H7 (cell line): ENCODE measurements at regions not wholly inside any gene's neighbourhood (a gene's known extent, or its start where the extent isn't known, plus 50 kb on each side); places are given as distances from the start of the nearest gene placed in this dataset.

ENCODE experiments used
- DNase-seq: peaks from one replicate; pipeline ENCODE4 v3.0.0; 2012
- H3K27me3 ChIP-seq: 2 replicates; pipeline ENCODE4 v1.6.0; 2011; ENCODE audit warnings: mild to moderate bottlenecking, low read length; ENCODE audit not compliant: control insufficient read depth, insufficient read depth
- H3K36me3 ChIP-seq: replicated peaks from 2 replicates; pipeline ENCODE4 v1.5.1; 2011; ENCODE audit warnings: low read length; ENCODE audit not compliant: control insufficient read depth, insufficient read depth
- H3K4me3 ChIP-seq: 2 replicates; pipeline ENCODE4 v1.5.1; 2011; ENCODE audit warnings: low read depth, mild to moderate bottlenecking, control low read depth, low read length, moderate library complexity; ENCODE audit not compliant: insufficient read depth

DNA sequence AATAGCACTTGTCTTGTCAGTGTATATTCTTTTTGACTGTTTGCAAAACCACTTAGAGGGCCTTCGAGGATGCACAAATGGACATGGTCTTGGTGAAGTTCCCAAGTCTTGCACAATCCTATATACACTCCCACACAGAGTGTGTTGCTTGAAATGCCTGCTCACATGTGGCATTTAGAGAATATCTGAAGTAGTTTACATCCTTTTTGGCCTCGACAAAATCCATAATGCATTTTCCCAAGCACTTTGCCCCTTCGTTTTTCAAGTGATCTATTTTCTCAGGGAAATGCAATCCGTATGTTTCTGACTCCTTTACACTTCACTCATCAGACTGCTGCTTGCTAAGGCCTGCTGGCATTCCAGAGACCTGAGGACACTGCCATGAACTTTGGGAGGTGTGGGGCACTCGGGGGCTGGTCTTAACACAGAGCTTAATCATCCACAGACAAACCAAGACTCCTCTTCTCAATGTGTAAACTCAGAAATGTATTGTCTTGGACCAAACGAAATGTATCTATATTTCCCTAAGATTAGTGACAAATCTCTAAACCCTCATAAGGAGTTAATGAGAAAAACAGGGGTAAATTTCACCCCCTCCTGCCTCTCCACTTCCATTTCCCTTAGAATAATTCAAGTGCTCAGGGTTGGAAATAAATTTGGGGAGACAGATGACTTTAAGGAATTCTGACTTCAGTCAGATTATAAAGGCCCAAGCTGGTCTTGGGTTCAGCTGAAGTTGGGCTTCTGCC, 219.3 kb upstream of the APCDD1 start:
- H3K4me3 ChIP-seq = no peak overlapping the region
- DNase-seq = no peak
- no peaks in the 10 kb centered on the region for H3K27me3 ChIP-seq
- no peaks in the 10 kb centered on the region for H3K36me3 ChIP-seq

DNA sequence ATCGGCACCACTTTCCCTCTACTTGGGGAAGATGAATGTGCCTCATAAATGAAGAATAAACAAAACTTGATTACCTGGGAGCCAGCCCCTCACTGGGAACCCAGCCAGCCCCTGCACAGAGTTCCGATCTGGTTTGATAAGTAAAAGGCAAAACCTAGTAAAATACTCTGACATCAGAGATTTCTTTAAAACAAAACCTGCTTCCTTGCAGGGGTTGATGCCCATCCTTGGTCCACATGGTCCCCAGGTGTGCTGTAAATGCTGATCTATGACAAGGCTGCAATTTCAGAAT, 218.8 kb upstream of the APCDD1 start:
- no peak for DNase-seq
- Histone ChIP-seq H3K27me3 (no peaks in the 10 kb centered on the region), H3K36me3 (no peaks in the 10 kb centered on the region), H3K4me3 (no peak overlapping the region)

DNA sequence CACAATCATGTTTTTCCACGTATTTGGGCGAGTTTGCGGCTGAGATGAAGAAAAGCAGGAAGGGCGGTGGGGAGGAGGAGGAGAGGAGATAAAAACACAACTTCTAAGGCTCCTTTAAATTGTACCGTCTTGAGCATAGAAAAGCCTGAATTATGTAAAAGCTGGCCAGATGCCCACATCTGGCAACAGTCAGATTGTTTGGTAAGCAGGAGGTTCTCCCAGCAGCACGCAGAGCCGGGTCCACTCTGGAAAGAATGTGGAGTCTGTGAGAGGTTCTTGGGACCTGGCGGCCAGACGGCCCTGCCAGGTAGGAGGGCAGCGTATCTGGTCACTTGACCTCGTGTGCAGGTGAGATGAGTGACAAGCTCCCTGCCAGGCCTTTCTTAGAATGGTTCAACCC, 215.3 kb upstream of the APCDD1 start:
- DNase-seq = no peak
- Histone ChIP-seq H3K36me3 (no peaks in the 10 kb centered on the region), H3K4me3 (no peak overlapping the region), H3K27me3 (no peaks in the 10 kb centered on the region)

DNA sequence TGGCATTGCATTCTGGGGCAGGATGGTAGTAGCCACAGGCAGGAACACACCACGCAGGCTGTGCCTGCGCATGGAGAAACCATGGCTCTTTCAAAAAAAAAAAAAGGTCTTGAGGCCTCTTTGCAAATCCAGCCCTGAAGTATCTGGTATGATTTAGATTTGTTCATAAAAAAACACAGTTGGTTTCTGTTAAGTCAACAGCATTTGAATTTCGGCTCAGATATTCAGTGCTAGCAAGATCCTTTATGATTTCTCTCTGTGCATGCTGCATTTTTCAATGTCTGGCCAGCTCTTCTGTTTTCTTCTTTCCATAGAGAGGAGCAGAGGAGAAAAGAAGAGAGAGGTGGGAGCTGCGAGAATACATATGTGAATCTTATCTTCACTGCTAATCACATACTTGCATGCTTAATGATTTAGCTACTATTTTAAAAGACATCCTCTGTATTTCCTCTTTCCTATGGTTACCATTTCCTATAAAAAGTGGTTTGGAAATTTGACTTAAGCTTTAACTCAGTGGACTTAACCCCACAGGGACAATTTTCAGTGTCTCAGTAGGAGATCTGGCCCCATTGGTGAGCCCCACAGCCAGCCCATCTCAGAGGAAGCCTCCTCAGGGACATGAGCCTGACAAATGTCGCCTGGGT, 214.3 kb upstream of the APCDD1 start:
- H3K27me3 ChIP-seq = no peaks in the 10 kb centered on the region
- H3K36me3 ChIP-seq = no peaks in the 10 kb centered on the region
- no peak overlapping the region for H3K4me3 ChIP-seq
- DNase-seq = no peak

DNA sequence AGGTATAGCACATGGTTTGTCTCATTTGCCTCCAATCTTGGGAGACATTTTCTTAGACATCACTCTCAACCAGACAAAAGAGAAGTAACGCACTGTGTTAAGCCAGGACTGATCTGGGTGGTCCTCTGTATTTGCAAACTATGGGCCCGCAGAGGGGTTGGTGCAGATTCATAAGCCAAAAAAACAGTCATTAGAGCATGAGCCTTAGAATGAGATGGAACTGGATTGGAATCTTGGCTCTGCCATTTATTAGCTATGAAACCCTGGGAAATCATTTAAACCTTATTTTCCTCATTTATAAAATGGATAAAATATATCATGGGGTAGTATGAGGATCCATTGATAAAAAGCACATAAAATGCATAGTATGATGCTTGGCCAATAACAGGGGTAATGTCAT, 213.5 kb upstream of the APCDD1 start:
- no peaks in the 10 kb centered on the region for H3K36me3 ChIP-seq
- H3K27me3 ChIP-seq = no peaks in the 10 kb centered on the region
- H3K4me3 ChIP-seq = no peak overlapping the region
- DNase-seq = no peak

DNA sequence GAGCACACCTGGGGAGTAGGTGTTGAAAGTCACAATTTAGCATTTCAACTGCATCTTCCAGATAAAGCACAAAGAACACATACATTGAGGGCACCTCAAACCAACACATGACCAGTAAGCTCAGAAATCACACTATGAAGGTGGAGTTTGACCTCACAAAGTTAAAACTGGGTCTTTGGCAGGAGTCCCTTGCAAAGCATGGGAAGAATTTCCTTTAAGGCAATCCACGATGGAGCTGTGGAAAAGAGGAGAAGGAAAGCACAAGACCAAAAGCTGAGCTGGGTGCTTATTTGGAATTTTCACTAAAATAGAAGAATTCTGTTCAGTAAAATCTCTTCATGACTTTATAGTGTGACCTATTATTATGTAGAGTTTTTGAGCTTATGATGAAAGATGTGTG, 212.9 kb upstream of the APCDD1 start:
- DNase-seq = no peak
- Histone ChIP-seq H3K36me3 (no peaks in the 10 kb centered on the region), H3K4me3 (no peak overlapping the region), H3K27me3 (no peaks in the 10 kb centered on the region)

DNA sequence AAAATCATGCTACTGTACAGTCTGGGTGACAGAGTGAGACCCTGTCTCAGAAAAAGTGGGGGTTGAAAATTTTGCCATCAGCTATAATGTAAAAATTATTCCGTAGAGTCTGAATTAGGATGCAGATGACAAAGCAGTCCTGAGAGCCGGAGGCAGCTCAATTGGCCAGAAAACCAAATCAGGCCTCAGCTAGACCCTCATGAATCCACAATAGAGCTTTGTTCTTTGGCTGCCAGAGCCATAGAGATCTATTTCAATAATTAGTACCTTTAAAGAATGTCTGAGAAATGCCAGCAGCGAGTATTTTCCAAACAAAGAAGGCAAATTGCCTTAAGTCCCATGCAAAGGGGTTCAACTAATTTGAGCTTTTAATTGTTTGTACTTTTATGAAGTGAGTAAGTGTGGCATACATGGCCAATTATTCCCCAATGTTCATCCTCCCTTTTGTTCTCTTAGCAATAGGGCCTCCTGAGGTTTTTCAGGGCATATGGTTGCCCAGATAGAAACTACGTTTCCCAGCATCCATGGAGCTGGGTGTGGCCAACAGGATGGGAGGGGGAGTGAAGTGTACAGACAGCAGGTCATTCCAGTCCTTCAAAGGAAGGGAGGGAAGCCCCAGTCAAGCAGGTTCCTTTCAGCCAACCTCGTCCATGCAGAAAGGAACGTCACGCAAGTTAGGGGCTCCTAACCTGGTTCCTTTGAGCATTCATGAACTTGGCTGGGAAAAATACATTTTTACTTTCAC, 211.3 kb upstream of the APCDD1 start:
- peak; percentile 75 for DNase-seq
- no peaks in the 10 kb centered on the region for H3K27me3 ChIP-seq
- no peak overlapping the region for H3K4me3 ChIP-seq
- no peaks in the 10 kb centered on the region for H3K36me3 ChIP-seq

DNA sequence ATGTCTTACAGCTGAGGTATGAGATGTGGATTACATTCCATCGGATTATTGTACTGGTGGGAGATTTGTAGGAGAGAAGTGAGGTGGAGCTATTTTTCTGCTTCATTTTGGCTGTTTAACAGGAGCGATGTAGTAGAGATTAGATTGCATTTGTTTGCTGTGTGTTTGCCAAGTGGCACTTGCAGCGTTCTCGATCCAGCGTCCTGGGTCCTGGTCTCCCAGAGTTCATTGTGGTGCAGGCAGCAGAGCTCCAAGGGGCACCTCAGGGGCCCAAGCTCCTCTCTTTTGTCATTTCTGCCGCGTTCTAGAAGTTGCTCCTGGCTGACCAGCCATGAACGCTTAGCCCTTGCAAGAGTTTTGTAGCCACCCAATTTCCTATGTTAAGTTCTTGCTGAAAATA, 210.1 kb upstream of the APCDD1 start:
- no peak for DNase-seq
- Histone ChIP-seq H3K36me3 (no peaks in the 10 kb centered on the region), H3K4me3 (no peak overlapping the region), H3K27me3 (no peaks in the 10 kb centered on the region)

DNA sequence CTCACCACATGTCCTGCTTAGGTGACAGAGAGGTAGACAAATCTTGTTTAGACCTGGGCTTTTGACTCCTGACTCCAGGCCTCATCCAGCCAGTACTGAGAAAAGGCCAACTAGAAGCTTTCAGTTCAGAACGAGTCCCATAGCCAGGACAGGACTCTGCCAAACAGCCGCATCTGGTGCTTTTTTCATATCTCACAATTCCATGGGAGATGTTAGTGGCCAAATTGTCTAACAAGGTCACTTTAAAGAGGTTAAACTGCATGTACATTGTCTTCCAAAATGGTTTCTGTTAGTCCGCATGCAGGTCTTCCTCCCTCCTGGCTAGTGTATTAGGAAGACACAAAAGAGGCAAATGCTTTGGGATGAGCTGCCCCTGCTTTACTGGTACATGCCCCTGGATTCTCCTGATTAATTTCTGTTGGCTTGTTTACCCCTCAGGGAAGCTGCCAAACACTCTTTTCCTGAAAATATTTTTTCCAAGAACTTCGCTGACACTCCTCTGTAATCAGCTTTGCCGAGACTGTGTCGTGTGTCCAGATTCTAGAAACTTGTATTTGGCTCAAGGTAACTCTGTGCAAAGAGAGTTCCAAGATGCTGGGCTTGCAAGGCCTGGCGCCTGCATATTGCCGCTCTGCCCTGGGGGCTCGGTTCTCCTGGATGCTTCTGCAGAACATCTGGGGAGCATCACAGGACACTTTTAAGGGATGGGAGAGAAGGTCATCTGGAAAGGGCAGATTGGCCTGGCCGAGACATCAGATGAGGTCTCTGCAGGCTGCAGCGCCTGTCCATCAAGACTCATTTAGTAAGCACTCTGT, 209.2 kb upstream of the APCDD1 start:
- H3K4me3 ChIP-seq = no peak overlapping the region
- no peak for DNase-seq
- H3K27me3 ChIP-seq = no peaks in the 10 kb centered on the region
- no peaks in the 10 kb centered on the region for H3K36me3 ChIP-seq

DNA sequence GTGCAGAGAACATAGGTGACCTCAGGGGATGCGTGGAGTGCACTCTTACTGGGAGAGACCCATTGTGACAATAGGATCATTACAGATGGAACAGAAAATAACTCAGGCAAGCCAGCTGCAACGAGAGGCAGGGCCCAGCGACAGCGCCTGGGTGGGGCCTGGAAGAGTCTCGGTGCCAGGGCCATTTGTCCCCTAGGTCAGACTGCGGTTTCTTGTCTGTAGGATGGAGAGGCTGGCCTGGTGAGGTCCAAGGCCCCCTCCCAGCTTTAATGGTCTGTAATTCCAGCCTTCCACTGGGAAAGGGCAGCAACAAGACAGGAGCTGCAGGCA, 208.6 kb upstream of the APCDD1 start:
- DNase-seq = no peak
- Histone ChIP-seq H3K36me3 (no peaks in the 10 kb centered on the region), H3K27me3 (no peaks in the 10 kb centered on the region), H3K4me3 (no peak overlapping the region)

DNA sequence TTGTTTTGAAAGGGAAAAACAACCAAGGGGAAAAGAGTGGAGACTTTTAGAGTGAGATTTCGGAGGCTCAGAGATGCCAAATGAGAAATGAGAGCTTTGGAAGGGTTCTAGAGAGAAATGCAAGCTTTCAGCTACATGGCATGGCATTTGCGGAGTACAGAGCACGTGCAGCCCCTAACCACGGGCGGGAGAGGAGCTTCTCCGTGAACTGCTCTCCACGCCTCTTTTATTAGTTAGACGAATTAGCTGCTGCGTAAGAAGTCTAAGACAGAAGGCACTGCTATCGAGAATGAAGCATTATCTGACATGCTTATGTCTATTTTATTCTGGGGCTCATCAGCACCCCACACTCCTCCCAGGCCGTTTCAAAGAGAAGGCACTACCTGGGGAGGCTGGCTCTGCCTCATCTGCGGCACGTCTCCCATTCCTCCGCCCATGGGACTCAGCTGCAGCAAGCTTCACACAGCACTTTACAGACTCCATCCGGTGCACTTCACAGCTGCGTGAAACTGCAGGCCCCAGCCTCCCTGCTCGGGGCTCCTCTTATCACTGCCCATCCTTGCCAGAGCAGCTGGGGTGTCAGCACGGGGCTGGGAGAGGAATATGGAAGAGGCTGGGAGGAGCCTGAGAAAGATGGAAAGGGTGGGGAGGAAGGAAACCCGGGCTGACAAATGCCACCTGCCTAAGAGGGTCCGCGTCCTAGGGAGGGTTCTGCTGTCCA, 207.3 kb upstream of the APCDD1 start:
- no peaks in the 10 kb centered on the region for H3K36me3 ChIP-seq
- H3K27me3 ChIP-seq = no peaks in the 10 kb centered on the region
- H3K4me3 ChIP-seq = no peak overlapping the region
- DNase-seq = no peak

DNA sequence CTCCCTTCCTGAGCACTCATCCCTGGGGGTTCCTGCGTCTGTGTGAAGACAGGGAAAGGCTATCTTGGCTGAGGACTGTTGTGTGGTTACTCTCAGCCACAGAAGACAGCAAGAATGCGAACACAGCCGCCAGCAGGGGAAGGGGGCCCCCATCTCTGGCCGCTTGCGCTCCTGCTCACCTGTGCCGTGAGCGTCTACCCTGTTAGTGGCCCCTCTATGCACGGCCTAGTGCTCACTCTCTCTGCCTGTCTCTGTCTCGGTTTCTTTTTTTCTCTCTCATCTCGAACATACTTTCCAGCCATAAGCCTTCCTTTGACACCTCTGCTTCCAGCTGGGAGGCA, 206.7 kb upstream of the APCDD1 start:
- Histone ChIP-seq H3K27me3 (no peaks in the 10 kb centered on the region), H3K36me3 (no peaks in the 10 kb centered on the region), H3K4me3 (no peak overlapping the region)
- no peak for DNase-seq

DNA sequence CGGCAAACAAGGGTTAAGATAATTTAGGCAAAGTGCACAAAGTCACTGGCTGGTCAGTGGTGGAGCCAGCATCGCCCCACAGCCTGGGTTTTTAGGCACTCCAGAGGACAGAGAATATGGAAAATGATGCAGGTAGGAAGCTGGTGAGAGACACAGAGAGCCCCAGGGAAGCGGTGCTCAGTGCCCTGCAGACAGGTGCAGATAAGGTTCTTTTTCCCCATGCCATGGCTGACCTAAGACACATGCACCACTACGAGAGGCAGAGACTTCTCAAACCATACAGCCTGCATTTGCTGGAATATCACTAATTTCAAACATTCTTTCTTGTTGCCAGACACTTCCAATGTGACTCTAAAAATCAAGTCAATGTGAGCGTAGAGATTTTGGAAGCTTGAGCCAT, 205.7 kb upstream of the APCDD1 start:
- no peaks in the 10 kb centered on the region for H3K27me3 ChIP-seq
- H3K36me3 ChIP-seq = no peaks in the 10 kb centered on the region
- no peak for DNase-seq
- H3K4me3 ChIP-seq = no peak overlapping the region

DNA sequence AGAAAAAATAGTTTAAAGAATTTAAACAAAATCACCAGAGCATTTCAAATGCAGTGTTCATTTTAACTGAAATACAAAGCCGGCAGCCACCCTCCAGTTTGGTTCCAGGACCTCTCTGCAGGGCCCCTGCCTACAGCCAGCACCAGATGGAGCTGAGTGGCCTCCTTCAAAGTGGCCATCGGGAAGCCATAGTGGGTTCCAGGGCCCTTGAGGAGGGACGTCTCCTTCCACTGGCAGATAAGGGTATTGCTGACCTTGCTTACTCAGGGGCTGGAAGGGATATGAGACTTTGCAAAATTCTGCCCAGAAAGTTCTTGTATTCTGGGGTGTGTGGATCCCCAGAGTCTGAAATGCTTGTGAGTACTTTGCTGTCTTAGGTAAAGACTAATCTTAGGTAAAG, 205.2 kb upstream of the APCDD1 start:
- peak; percentile 76 for DNase-seq
- Histone ChIP-seq H3K27me3 (no peaks in the 10 kb centered on the region), H3K4me3 (no peak overlapping the region), H3K36me3 (no peaks in the 10 kb centered on the region)
